OCI-LY7 (cell line): ENCODE measurements at regions not wholly inside any gene's neighbourhood (a gene's known extent, or its start where the extent isn't known, plus 50 kb on each side); places are given as distances from the start of the nearest gene placed in this dataset.

Experiments used
- EZH2phosphoT487 ChIP-seq: fragments of 200-600 bp; sonication (generic); IDR thresholded peaks from 2 replicates; pipeline ENCODE4 v1.6.1; 2018; ENCODE audit warnings: low read depth, borderline replicate concordance, mild to moderate bottlenecking, mixed run types, antibody characterized with exemption, low read length, moderate library complexity, mixed read lengths
- TF ChIP-seq, protein P1 (sequence below): fragments of 200-600 bp; sonication (generic); conservative IDR thresholded peaks from 2 replicates; pipeline ENCODE4 v1.5.1; 2014; ENCODE audit warnings: mild to moderate bottlenecking, antibody characterized with exemption, low read length, moderate library complexity, mixed read lengths

DNA sequence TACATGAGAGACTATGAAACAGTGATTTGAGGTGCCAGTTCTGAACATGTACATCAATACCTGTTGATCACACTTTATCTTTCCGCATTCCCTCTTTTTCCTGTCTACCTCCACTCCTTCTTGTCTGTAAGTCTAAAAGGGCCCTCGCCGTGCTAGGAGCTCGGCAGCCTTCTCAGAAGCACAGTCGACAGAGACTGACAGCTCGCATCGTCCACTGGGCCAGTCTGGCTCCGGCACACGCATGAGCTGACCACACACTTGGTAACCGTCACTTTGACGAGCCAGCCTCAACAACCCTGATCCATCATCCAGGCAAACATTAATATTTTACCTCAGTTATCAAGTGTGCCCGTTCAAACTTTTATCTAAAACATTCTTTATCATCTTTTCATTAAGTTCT is 265.3 kb downstream of the TFAP2A start:
- no peak for TF ChIP-seq EZH2phosphoT487
- TF ChIP-seq, protein P1, sequence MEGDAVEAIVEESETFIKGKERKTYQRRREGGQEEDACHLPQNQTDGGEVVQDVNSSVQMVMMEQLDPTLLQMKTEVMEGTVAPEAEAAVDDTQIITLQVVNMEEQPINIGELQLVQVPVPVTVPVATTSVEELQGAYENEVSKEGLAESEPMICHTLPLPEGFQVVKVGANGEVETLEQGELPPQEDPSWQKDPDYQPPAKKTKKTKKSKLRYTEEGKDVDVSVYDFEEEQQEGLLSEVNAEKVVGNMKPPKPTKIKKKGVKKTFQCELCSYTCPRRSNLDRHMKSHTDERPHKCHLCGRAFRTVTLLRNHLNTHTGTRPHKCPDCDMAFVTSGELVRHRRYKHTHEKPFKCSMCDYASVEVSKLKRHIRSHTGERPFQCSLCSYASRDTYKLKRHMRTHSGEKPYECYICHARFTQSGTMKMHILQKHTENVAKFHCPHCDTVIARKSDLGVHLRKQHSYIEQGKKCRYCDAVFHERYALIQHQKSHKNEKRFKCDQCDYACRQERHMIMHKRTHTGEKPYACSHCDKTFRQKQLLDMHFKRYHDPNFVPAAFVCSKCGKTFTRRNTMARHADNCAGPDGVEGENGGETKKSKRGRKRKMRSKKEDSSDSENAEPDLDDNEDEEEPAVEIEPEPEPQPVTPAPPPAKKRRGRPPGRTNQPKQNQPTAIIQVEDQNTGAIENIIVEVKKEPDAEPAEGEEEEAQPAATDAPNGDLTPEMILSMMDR, result no peak
